GM18508 (cell line): ENCODE measurements at regions not wholly inside any gene's neighbourhood (a gene's known extent, or its start where the extent isn't known, plus 50 kb on each side); places are given as distances from the start of the nearest gene placed in this dataset.
"Not testable (repeated sequence)": the region's sequence is repeated elsewhere in the genome, so short reads cannot be mapped to it uniquely, and the experiment has no call there.

ENCODE experiments used
- ATAC-seq: cut with Tn5 transposase; IDR thresholded peaks from one replicate; pipeline ENCODE4 v1.9.1; 2021; ENCODE audit warnings: moderate number of reproducible peaks; ENCODE audit not compliant: insufficient read depth, unreplicated experiment

GRCh38 chr22:47328550-47329243, 566.2 kb downstream of the TBC1D22A start:
- ATAC-seq: no peak

GRCh38 chr22:47327241-47327640, 564.8 kb downstream of the TBC1D22A start:
- ATAC-seq: no peak

GRCh38 chr22:47325249-47325648, 562.8 kb downstream of the TBC1D22A start:
- ATAC-seq: no peak

GRCh38 chr22:47324435-47324990, 562.1 kb downstream of the TBC1D22A start:
- no peak for ATAC-seq

GRCh38 chr22:47323518-47323917, 561.1 kb downstream of the TBC1D22A start:
- no peak for ATAC-seq

GRCh38 chr22:47322854-47323253, 560.4 kb downstream of the TBC1D22A start:
- no peak for ATAC-seq

GRCh38 chr22:47320560-47320959, 558.1 kb downstream of the TBC1D22A start:
- ATAC-seq: no peak

- ATAC-seq: no peak
Measured at GRCh38 chr22:47318041-47318737, 555.7 kb downstream of the TBC1D22A start.

GRCh38 chr22:47315862-47316419, 553.5 kb downstream of the TBC1D22A start:
- ATAC-seq: no peak

GRCh38 chr22:47310601-47311000, 548.2 kb downstream of the TBC1D22A start:
- no peak for ATAC-seq

GRCh38 chr22:47309946-47310345, 547.5 kb downstream of the TBC1D22A start:
- no peak for ATAC-seq

- no peak for ATAC-seq
Measured at GRCh38 chr22:47309476-47309875, 547.0 kb downstream of the TBC1D22A start.

- no peak for ATAC-seq
Measured at GRCh38 chr22:47308886-47309285, 546.4 kb downstream of the TBC1D22A start.

- ATAC-seq: no peak
Measured at GRCh38 chr22:47307822-47308221, 545.4 kb downstream of the TBC1D22A start.

- ATAC-seq: no peak
Measured at GRCh38 chr22:47307326-47307725, 544.9 kb downstream of the TBC1D22A start.

- no peak for ATAC-seq
Measured at GRCh38 chr22:47304854-47305253, 542.4 kb downstream of the TBC1D22A start.

- ATAC-seq: no peak
Measured at GRCh38 chr22:47304191-47304831, 541.9 kb downstream of the TBC1D22A start.

- ATAC-seq: no peak
Measured at GRCh38 chr22:47303161-47303890, 540.9 kb downstream of the TBC1D22A start.

- not testable (repeated sequence) for ATAC-seq
Measured at GRCh38 chr22:47302587-47302986, 540.1 kb downstream of the TBC1D22A start.

- no peak for ATAC-seq
Measured at GRCh38 chr22:47301820-47302475, 539.5 kb downstream of the TBC1D22A start.
